ENCODE measurements at regions not wholly inside any gene's neighbourhood (a gene's known extent, or its start where the extent isn't known, plus 50 kb on each side); places are given as distances from the start of the nearest gene placed in this dataset.

DNA sequence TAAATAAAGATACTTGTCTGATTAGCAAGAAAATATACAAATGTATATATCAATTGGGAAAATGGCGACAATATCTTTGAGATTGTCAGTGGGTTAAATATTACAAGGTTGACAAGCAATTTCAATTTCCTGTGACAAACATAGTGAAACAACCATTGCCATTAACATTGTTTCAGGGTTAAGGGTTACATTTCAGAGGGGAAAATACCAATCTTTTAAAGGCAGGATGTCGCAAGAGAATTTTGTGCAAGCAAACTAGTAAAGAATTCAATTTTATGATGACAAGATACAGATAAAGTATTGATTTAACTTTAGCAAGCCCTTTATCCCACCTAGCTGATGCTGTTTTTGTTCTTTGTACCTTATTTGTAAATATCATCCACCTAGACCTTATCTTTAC lies 305.8 kb upstream of the GRIA3 start:
- Histone ChIP-seq H3K27ac (no peak overlapping the region), H3K27me3 (no peaks in the 10 kb centered on the region), H3K9me3 (ENCODE audit: low read depth) (no peaks in the 10 kb centered on the region), H3K4me1 (ENCODE audit: low read depth) (no peaks in the 10 kb centered on the region), H3K4me3 (no peak overlapping the region), H3K36me3 (no peaks in the 10 kb centered on the region)
- TF ChIP-seq, protein P1, sequence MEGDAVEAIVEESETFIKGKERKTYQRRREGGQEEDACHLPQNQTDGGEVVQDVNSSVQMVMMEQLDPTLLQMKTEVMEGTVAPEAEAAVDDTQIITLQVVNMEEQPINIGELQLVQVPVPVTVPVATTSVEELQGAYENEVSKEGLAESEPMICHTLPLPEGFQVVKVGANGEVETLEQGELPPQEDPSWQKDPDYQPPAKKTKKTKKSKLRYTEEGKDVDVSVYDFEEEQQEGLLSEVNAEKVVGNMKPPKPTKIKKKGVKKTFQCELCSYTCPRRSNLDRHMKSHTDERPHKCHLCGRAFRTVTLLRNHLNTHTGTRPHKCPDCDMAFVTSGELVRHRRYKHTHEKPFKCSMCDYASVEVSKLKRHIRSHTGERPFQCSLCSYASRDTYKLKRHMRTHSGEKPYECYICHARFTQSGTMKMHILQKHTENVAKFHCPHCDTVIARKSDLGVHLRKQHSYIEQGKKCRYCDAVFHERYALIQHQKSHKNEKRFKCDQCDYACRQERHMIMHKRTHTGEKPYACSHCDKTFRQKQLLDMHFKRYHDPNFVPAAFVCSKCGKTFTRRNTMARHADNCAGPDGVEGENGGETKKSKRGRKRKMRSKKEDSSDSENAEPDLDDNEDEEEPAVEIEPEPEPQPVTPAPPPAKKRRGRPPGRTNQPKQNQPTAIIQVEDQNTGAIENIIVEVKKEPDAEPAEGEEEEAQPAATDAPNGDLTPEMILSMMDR (IDR thresholded peaks at IDR 0.05; ENCODE audit: low read depth, low read length) = no peak
- no peak for DNase-seq (ENCODE audit: low read depth in 1 of 2, low spot score in 1 of 2)

DNA sequence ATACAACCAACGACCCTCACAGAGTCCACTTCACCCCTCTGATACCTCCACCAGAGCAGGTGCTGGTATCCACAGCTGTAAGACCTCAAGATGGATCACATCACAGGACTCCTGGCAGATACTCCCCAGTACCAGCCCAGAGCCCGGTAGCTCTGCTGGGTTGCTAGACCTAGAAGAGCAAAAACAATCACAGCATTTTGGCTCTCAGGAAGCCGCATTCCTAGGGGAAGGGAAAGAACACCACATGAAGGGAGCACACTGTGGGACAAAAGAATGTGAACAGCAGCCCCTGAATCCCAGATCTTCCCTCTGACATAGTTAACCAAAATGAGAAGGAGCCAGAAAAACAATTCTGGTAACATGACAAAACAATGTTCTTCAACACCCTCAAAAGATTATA lies 303.1 kb upstream of the GRIA3 start:
- Histone ChIP-seq H3K9me3 (ENCODE audit: low read depth) (no peaks in the 10 kb centered on the region), H3K27ac (no peak overlapping the region), H3K36me3 (no peaks in the 10 kb centered on the region), H3K4me1 (ENCODE audit: low read depth) (no peaks in the 10 kb centered on the region), H3K4me3 (no peak overlapping the region), H3K27me3 (no peaks in the 10 kb centered on the region)
- no peak for DNase-seq (ENCODE audit: low read depth in 1 of 2, low spot score in 1 of 2)
- TF ChIP-seq, protein P1 (IDR thresholded peaks at IDR 0.05; ENCODE audit: low read depth, low read length) = no peak

DNA sequence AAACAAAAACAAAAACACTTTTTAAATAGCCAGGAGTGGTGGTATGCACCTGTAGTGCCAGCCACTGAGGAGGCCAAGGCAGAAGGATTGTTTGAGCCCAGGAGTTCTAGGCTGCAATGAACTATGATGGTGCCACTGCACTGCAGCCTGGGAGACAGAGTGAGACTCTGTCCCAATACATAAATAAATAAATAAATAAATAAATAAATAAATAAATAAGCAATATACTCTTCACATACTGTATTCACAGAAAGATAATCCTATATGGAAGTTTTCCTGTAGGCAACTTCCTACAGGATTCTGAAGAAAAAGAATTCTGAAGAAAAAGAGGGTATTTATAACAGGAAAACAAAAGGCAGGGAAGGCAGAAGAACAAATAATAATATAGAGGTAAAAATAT lies 293.3 kb upstream of the GRIA3 start:
- H3K27ac ChIP-seq = no peak overlapping the region
- no peak for DNase-seq (ENCODE audit: low read depth in 1 of 2, low spot score in 1 of 2)
- TF ChIP-seq, protein P1 (IDR thresholded peaks at IDR 0.05; ENCODE audit: low read depth, low read length) = no peak
- H3K27me3 ChIP-seq = no peaks in the 10 kb centered on the region
- H3K36me3 ChIP-seq = no peaks in the 10 kb centered on the region
- H3K4me1 ChIP-seq (ENCODE audit: low read depth) = no peaks in the 10 kb centered on the region
- no peaks in the 10 kb centered on the region for H3K9me3 ChIP-seq (ENCODE audit: low read depth)
- H3K4me3 ChIP-seq = no peak overlapping the region

DNA sequence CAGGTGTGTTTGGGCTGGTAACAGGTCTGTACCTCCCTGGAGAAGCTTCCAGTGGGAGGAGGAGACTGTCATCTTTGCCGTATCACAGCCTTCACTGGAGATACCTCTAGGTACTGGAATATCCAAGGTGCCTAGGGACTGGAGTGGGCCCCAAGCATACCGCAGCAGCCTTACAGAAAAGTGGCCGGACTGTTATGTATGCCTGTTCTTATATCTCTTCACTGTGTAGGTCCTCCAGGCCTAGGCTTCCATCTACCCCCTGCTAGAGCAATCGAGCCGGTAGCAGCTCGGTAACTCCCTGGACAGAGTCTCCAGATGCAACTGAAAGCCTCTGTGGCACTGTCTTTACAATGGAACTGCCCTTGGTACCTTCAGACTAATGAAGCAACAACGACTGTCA lies 277.4 kb upstream of the GRIA3 start:
- no peaks in the 10 kb centered on the region for H3K27me3 ChIP-seq
- no peak overlapping the region for H3K4me3 ChIP-seq
- TF ChIP-seq, protein P1 (IDR thresholded peaks at IDR 0.05; ENCODE audit: low read depth, low read length) = no peak
- no peaks in the 10 kb centered on the region for H3K36me3 ChIP-seq
- H3K4me1 ChIP-seq (ENCODE audit: low read depth) = no peaks in the 10 kb centered on the region
- DNase-seq (ENCODE audit: low read depth in 1 of 2, low spot score in 1 of 2) = no peak
- H3K9me3 ChIP-seq (ENCODE audit: low read depth) = no peaks in the 10 kb centered on the region
- H3K27ac ChIP-seq = no peak overlapping the region

DNA sequence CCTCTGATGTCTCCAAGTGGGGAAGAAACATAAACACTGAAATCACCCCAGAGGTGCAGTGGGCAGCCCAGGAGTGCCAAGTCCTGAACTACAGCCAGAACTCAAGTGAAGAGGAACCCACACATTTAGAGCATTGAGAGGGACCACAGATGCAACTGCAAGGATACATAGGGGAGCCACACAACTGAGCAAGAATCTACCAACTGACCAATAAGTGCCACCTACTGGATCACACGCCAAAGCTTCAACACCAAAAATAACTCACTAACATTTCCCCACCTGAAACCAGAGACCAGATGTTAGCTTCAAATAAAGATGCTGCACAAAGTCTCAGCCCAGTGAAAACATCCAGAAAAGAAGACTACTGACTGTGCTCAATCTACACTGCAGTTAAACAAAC lies 276.7 kb upstream of the GRIA3 start:
- H3K27me3 ChIP-seq = no peaks in the 10 kb centered on the region
- H3K4me3 ChIP-seq = no peak overlapping the region
- no peaks in the 10 kb centered on the region for H3K36me3 ChIP-seq
- TF ChIP-seq, protein P1 (IDR thresholded peaks at IDR 0.05; ENCODE audit: low read depth, low read length) = no peak
- H3K27ac ChIP-seq = no peak overlapping the region
- DNase-seq (ENCODE audit: low read depth in 1 of 2, low spot score in 1 of 2) = no peak
- H3K9me3 ChIP-seq (ENCODE audit: low read depth) = no peaks in the 10 kb centered on the region
- H3K4me1 ChIP-seq (ENCODE audit: low read depth) = no peaks in the 10 kb centered on the region

DNA sequence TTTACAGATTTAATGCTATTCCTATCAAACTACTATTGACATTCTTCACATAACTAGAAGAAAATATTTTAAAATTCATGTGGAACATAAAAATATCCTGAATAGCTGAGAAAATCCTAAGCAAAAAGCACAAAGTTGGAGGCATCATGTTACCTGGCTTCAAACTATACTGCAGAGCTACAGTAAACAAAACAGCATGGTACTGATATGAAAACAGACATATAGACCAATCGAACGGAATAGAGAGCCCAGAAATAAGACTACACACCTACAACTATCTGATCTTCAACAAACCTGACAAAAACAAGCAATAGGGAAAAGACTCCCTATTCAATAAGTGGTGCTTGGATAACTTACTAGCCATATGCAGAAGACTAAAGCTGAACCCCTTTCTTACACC lies 273.4 kb upstream of the GRIA3 start:
- no peaks in the 10 kb centered on the region for H3K4me1 ChIP-seq (ENCODE audit: low read depth)
- H3K4me3 ChIP-seq = no peak overlapping the region
- no peaks in the 10 kb centered on the region for H3K27me3 ChIP-seq
- H3K36me3 ChIP-seq = no peaks in the 10 kb centered on the region
- TF ChIP-seq, protein P1 (IDR thresholded peaks at IDR 0.05; ENCODE audit: low read depth, low read length) = no peak
- H3K9me3 ChIP-seq (ENCODE audit: low read depth) = no peaks in the 10 kb centered on the region
- no peak for DNase-seq (ENCODE audit: low read depth in 1 of 2, low spot score in 1 of 2)
- H3K27ac ChIP-seq = no peak overlapping the region

Data from cardiac muscle cell (in vitro differentiated cells and primary cell).